Parathyroid adenoma (tissue), 2 donors: ENCODE measurements at regions not wholly inside any gene's neighbourhood (a gene's known extent, or its start where the extent isn't known, plus 50 kb on each side); places are given as distances from the start of the nearest gene placed in this dataset.

ENCODE experiments used
- H2AFZ ChIP-seq: fragments of 300-600 bp; sonication (generic); one replicate; pipeline ENCODE4 v1.7.0; 2017; ENCODE audit warnings: antibody characterized with exemption, mild to moderate bottlenecking
- H3K27ac ChIP-seq: fragments of 300-600 bp; sonication (generic); one replicate; pipeline ENCODE4 v1.7.0; 2017
- H3K27me3 ChIP-seq: fragments of 300-600 bp; sonication (generic); one replicate; pipeline ENCODE4 v1.7.0; 2017; ENCODE audit warnings: low read length; ENCODE audit not compliant: control insufficient read depth, insufficient read depth
- H3K36me3 ChIP-seq: fragments of 300-600 bp; sonication (generic); one replicate; pipeline ENCODE4 v1.7.0; 2017; ENCODE audit warnings: low read length; ENCODE audit not compliant: control insufficient read depth, insufficient read depth
- H3K4me1 ChIP-seq: fragments of 300-600 bp; sonication (generic); one replicate; pipeline ENCODE4 v1.7.0; 2017; ENCODE audit warnings: control low read depth
- H3K4me2 ChIP-seq: fragments of 300-600 bp; sonication (generic); one replicate; pipeline ENCODE4 v1.7.0; 2017; ENCODE audit warnings: low read length
- H3K4me3 ChIP-seq: fragments of 300-600 bp; sonication (generic); one replicate; pipeline ENCODE4 v1.7.0; 2017; ENCODE audit warnings: low read depth, low read length
- H3K79me2 ChIP-seq: fragments of 300-600 bp; sonication (generic); one replicate; pipeline ENCODE4 v1.7.0; 2017; ENCODE audit warnings: control low read depth
- H3K9ac ChIP-seq: fragments of 300-600 bp; sonication (generic); one replicate; pipeline ENCODE4 v1.7.0; 2017; ENCODE audit warnings: mild to moderate bottlenecking
- H3K9me3 ChIP-seq: fragments of 300-600 bp; sonication (generic); one replicate; pipeline ENCODE4 v1.7.0; 2017; ENCODE audit warnings: low read length; ENCODE audit not compliant: control insufficient read depth
- CTCF ChIP-seq: fragments of 300-600 bp; sonication (generic); IDR thresholded peaks from one replicate; pipeline ENCODE4 v1.7.0; 2017; ENCODE audit warnings: antibody characterized with exemption, mild to moderate bottlenecking
- donor health status: primary hyperparathyroidism.

DNA sequence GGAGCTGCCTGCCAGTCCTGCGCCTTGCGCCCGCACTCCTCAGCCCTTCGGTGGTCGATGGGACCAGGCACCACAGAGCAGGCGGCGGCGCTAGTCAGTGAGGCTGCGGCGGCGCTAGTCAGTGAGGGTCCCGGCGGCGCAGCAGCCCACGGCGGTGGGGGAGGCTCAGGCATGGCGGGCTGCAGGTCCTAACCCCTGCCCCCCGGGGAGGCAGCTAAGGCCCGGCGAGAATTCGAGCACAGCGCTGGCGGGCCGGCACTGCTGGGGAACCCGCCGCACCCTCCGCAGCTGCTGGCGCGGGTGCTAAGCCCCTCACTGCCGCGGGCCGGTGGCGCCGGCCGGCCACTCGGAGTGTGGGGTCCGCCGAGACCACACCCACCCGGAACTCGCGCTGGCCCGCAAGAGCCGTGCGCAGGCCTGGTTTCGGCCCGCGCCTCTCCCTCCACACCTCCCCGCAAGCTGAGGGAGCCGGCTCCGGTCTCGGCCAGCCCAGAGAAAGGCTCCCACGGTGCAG is 867.4 kb downstream of the DSC3 start:
- TF ChIP-seq CTCF = no peak
- Histone ChIP-seq H3K4me3 (no peak overlapping the region), H3K36me3 (no peaks in the 10 kb centered on the region), H3K9ac (no peak overlapping the region), H3K9me3 (no peaks in the 10 kb centered on the region), H3K79me2 (no peaks in the 10 kb centered on the region), H3K4me2 (no peak overlapping the region), H2AFZ (no peak overlapping the region), H3K27ac (no peak overlapping the region), H3K27me3 (no peaks in the 10 kb centered on the region), H3K4me1 (no peaks in the 10 kb centered on the region)

GRCh38 chr18:30163573-30163972 is 879.0 kb downstream of the DSC3 start:
- Histone ChIP-seq H3K79me2 (no peaks in the 10 kb centered on the region), H3K4me1 (no peaks in the 10 kb centered on the region)
- TF ChIP-seq CTCF = no peak

DNA sequence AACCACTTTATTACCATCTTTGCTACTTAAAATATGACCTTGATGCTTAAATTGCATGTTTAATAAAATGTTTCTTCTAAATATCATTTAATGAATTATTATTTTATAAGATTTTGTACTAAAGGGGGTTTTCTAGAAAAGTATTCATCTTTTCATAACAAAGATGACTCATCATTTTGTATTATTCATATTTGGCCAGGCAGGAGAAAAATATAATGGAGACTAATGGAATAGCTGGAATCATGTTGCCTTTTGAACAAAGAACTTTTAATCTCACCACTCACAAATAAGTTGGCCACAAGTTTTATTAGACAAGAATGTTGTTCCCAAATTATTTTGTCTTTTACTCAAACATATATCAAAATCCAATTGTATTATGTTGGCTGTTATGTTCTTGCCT is 882.4 kb downstream of the DSC3 start:
- Histone ChIP-seq H3K4me2 (no peak overlapping the region), H3K4me3 (no peak overlapping the region), H3K9ac (no peak overlapping the region), H3K79me2 (no peaks in the 10 kb centered on the region), H3K4me1 (no peaks in the 10 kb centered on the region), H2AFZ (no peak overlapping the region), H3K27me3 (no peaks in the 10 kb centered on the region), H3K36me3 (no peaks in the 10 kb centered on the region), H3K27ac (no peak overlapping the region), H3K9me3 (no peaks in the 10 kb centered on the region)
- TF ChIP-seq CTCF = no peak

More at GRCh38 chr18:30163573-30163972, 879.0 kb downstream of the DSC3 start:
- H3K27ac ChIP-seq = no peak overlapping the region
- H3K36me3 ChIP-seq = no peaks in the 10 kb centered on the region
- no peak overlapping the region for H3K4me3 ChIP-seq
- H3K9ac ChIP-seq = no peak overlapping the region
- no peaks in the 10 kb centered on the region for H3K9me3 ChIP-seq
- H3K4me2 ChIP-seq = no peak overlapping the region
- no peak overlapping the region for H2AFZ ChIP-seq
- no peaks in the 10 kb centered on the region for H3K27me3 ChIP-seq

DNA sequence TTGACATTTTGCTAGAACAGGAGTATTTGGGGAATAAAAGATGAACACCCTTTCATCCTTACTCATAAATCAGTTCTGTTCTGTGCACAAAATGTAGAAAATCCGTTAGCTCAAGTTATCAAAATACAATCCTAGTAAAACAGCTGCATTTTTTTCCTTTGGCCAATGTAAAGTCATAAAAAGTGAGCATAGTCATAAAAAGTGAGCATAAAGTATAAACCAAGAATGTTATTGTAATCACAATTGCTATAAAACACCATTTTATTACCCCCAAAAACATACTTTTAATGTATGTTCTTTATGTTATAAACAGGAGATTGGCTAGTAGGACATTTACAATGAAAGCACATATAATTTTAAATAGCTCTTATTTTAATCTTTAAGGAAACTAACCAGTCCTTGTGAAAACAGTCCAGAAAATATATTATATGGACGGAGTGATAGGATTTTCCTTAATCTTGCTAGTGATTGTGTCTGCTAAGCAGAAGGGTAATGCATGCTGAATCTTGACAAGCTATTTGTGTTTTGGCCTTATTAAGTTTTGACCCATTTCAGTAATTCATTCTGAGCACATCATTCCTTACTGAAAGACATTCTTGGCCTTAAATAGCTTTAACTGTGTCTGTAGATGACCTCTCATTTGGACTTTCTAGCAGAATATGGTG is 891.8 kb downstream of the DSC3 start:
- Histone ChIP-seq H3K4me1 (no peaks in the 10 kb centered on the region), H3K27me3 (no peaks in the 10 kb centered on the region), H3K4me3 (no peak overlapping the region)

More for the DNA sequence above, 891.8 kb downstream of the DSC3 start:
- no peak for TF ChIP-seq CTCF
- Histone ChIP-seq H3K27ac (no peak overlapping the region), H3K79me2 (no peaks in the 10 kb centered on the region), H3K9ac (no peak overlapping the region), H2AFZ (no peak overlapping the region), H3K4me2 (no peak overlapping the region), H3K9me3 (no peaks in the 10 kb centered on the region), H3K36me3 (no peaks in the 10 kb centered on the region)
